Right lobe of liver (tissue), 6 donors: ENCODE measurements at regions not wholly inside any gene's neighbourhood (a gene's known extent, or its start where the extent isn't known, plus 50 kb on each side); places are given as distances from the start of the nearest gene placed in this dataset.

ENCODE experiments used
- ATAC-seq, 4 donors: fragments of 200-7000 bp; cut with Tn5 transposase; one replicate each; pipeline ENCODE4 v1.9.1; 2020; ENCODE audit warnings: mild to moderate bottlenecking in 4 of 4, moderate library complexity in 4 of 4
- DNase-seq, 3 donors: peaks; one replicate each; pipeline ENCODE4 v3.0.0-alpha.2; 2020
- H3K27ac ChIP-seq, 3 donors: fragments of 200-600 bp; one replicate each; pipeline ENCODE4 v1.8.0; 2022
- H3K27me3 ChIP-seq, 2 donors: fragments of 200-600 bp; one replicate each; pipeline ENCODE4 v1.8.0; 2022
- H3K36me3 ChIP-seq, 4 donors: fragments of 200-600 bp; sonication (generic) in 1 of 4; one replicate each; pipeline versions ENCODE4 v1.5.1 to v1.8.0; 2017 to 2022; ENCODE audit warnings: control low read depth in 1 of 4
- H3K4me1 ChIP-seq, 4 donors: fragments of 200-600 bp; sonication (generic) in 1 of 4; one replicate each; pipeline versions ENCODE4 v1.5.1 to v1.8.0; 2017 to 2022; ENCODE audit warnings: control low read depth in 1 of 4
- H3K4me3 ChIP-seq, 3 donors: fragments of 200-600 bp; one replicate each; pipeline ENCODE4 v1.8.0; 2022
- H3K9me3 ChIP-seq, 4 donors: fragments of 200-600 bp; sonication (generic) in 1 of 4; one replicate each; pipeline versions ENCODE4 v1.5.1 to v1.8.0; 2017 to 2022; ENCODE audit warnings: control low read depth in 1 of 4
- CTCF ChIP-seq, 4 donors: fragments of 200-600 bp in 3 of 4; fragments of 450-650 bp in 1 of 4; IDR thresholded peaks; one replicate each; pipeline versions ENCODE4 v1.5.1 to v1.8.0; 2016 to 2022; ENCODE audit warnings: antibody characterized with exemption in 4 of 4, mild to moderate bottlenecking in 2 of 4
- POLR2A ChIP-seq: fragments of 450-650 bp; IDR thresholded peaks from one replicate; pipeline ENCODE4 v1.6.1; 2017; ENCODE audit warnings: antibody characterized with exemption, mild to moderate bottlenecking
- WGBS: methylation state at CpG from one replicate; pipeline ENCODE4 v1.1.6; 2018; ENCODE audit warnings: low coverage, low lambda C conversion rate; ENCODE audit not compliant: insufficient coverage; ENCODE audit errors: missing lambda C conversion rate; 5-methylcytosine and 5-hydroxymethylcytosine counted together
- intact Hi-C, 2 donors: fragments of 100-400 bp; cut with DNase I; formaldehyde crosslinking; loops; one replicate each; pipeline versions ENCODE4 v1.11.2 to v1.14.1; 2022
- donor health status: DM: no; HTN: yes; CAD: no.
- donor health status: DM: no; HTN: no; CAD: no.
- donor health status: DM: no; HTN: no; CAD: no.
- donor health status: DM: no; HTN: yes; CAD: no.
- donor health status: DM: no; HTN: yes; CAD: no.

GRCh38 chr5:159616952-159617351, 286.7 kb upstream of the IL12B start:
- no peak for TF ChIP-seq POLR2A
- TF ChIP-seq CTCF (IDR thresholded peaks at IDR 0.05), result no peak
- ATAC-seq (no peak), DNase-seq (no peak)
- no peaks in the 10 kb centered on the region for H3K36me3 ChIP-seq
- no peaks in the 10 kb centered on the region for H3K9me3 ChIP-seq
- no peaks in the 10 kb centered on the region for H3K4me1 ChIP-seq
- H3K27ac ChIP-seq, result no peak overlapping the region
- whole genome bisulfite sequencing, result 15% methylated on average over 2 of the region's 2 CpGs
- intact Hi-C loops, result no loop called here
- no peak overlapping the region for H3K4me3 ChIP-seq
- no peaks in the 10 kb centered on the region for H3K27me3 ChIP-seq

GRCh38 chr5:159619826-159620225, 289.5 kb upstream of the IL12B start:
- TF ChIP-seq CTCF (IDR thresholded peaks at IDR 0.05) (no peak), POLR2A (no peak)
- WGBS, result 58% methylated on average over 3 of the region's 4 CpGs
- Histone ChIP-seq H3K36me3 (no peaks in the 10 kb centered on the region), H3K4me3 (no peak overlapping the region), H3K9me3 (no peaks in the 10 kb centered on the region), H3K4me1 (no peaks in the 10 kb centered on the region), H3K27me3 (no peaks in the 10 kb centered on the region), H3K27ac (no peak overlapping the region)
- no peak for ATAC-seq
- intact Hi-C loops, result no loop called here
- DNase-seq, result no peak

GRCh38 chr5:159620853-159621540, 290.7 kb upstream of the IL12B start:
- Histone ChIP-seq H3K27ac (no peak overlapping the region), H3K9me3 (no peaks in the 10 kb centered on the region), H3K27me3 (no peaks in the 10 kb centered on the region), H3K4me3 (no peak overlapping the region), H3K4me1 (no peaks in the 10 kb centered on the region), H3K36me3 (no peaks in the 10 kb centered on the region)
- ATAC-seq, result no peak
- 72% methylated on average over 5 of the region's 5 CpGs for WGBS
- no peak for DNase-seq
- TF ChIP-seq CTCF (IDR thresholded peaks at IDR 0.05), result no peak
- no peak for TF ChIP-seq POLR2A
- intact Hi-C loops, result no loop called here

DNA sequence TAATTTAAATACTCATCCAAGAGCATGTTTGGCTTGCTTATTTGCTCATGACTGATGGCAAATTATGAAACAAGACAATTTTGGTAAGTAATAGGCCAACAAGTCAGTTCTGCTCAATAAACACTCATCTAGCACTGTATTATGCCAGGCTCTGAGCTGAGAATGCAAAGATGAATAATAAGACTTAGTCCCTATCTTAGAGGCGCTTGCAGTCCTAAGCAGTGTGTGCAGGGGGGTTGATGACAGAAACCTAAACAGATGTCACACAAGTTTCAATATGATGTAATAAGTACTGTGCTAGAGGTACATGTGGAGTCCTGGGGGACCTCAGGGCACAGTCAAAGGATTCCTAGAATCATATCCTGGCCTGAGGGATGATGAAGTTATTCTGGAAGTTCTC, 287.6 kb upstream of the ADRA1B start:
- Histone ChIP-seq H3K9me3 (no peaks in the 10 kb centered on the region), H3K27me3 (no peaks in the 10 kb centered on the region), H3K4me1 (no peaks in the 10 kb centered on the region), H3K36me3 (no peaks in the 10 kb centered on the region), H3K4me3 (no peak overlapping the region), H3K27ac (no peak overlapping the region)
- TF ChIP-seq POLR2A, result no peak
- no peak for TF ChIP-seq CTCF (IDR thresholded peaks at IDR 0.05)
- 100% methylated on average over 1 of the region's 1 CpG for WGBS
- DNase-seq (no peak), ATAC-seq (no peak)
- intact Hi-C loops, result no loop called here

GRCh38 chr5:159629158-159629557, 287.1 kb upstream of the ADRA1B start:
- ATAC-seq (no peak), DNase-seq (no peak)
- TF ChIP-seq POLR2A, result no peak
- no peak for TF ChIP-seq CTCF (IDR thresholded peaks at IDR 0.05)
- H3K36me3 ChIP-seq, result no peaks in the 10 kb centered on the region
- intact Hi-C loops, result no loop called here
- no peak overlapping the region for H3K27ac ChIP-seq
- WGBS, result 86% methylated on average over 3 of the region's 3 CpGs
- no peaks in the 10 kb centered on the region for H3K4me1 ChIP-seq
- no peaks in the 10 kb centered on the region for H3K27me3 ChIP-seq
- H3K9me3 ChIP-seq, result no peaks in the 10 kb centered on the region
- H3K4me3 ChIP-seq, result no peak overlapping the region
